Endothelial cell of umbilical vein (primary cell): ENCODE measurements at regions not wholly inside any gene's neighbourhood (a gene's known extent, or its start where the extent isn't known, plus 50 kb on each side); places are given as distances from the start of the nearest gene placed in this dataset.

Experiments
- BruUV-seq: library from RNA; stranded (reverse); fragments of 400-500 nt; replicated peaks from 2 replicates; lab custom pipeline; 2021; lab: Mats Ljungman, UMichigan
- CTCF ChIA-PET: fragments of 300-600, 350-600 bp; sonication (Branson Sonifier 250); formaldehyde crosslinking; loops from one replicate; lab custom pipeline; 2021; ENCODE audit warnings: antibody characterized with exemption, inconsistent platforms; lab: Charles Lee
- POLR2A ChIA-PET: fragments of 300-600, 350-600 bp; sonication (Branson Sonifier 250); formaldehyde crosslinking; loops from one replicate; lab custom pipeline; 2021; ENCODE audit warnings: antibody characterized with exemption, inconsistent platforms; lab: Charles Lee
- DNase-seq: peaks from one replicate; pipeline ENCODE4 v3.0.0-alpha.2; 2011; ENCODE audit warnings: low read depth, low spot score
- FAIRE-seq: peaks from 2 replicates; lab custom pipeline; 2011; peaks lifted over from hg19 to GRCh38; lab: Jason Lieb, UNC
- H2AFZ ChIP-seq: 2 replicates; pipeline ENCODE4 v1.6.0; 2012; ENCODE audit warnings: low read depth, low read length, control low read depth, inconsistent platforms
- H3K27ac ChIP-seq: 2 replicates; pipeline ENCODE4 v1.5.1; 2011; ENCODE audit warnings: low read depth, mild to moderate bottlenecking, control low read depth, low read length, moderate library complexity; ENCODE audit not compliant: insufficient read depth
- H3K27me3 ChIP-seq, 2 experiments: 2 replicates each; pipeline versions ENCODE4 v1.6.0 to v1.6.1; 2011; ENCODE audit warnings: low read length in 2 of 2, mixed read lengths in 1 of 2; ENCODE audit not compliant: control insufficient read depth in 2 of 2, insufficient read depth in 2 of 2
- H3K36me3 ChIP-seq, 2 experiments: 2 replicates in 1 of 2; 3 replicates in 1 of 2; pipeline ENCODE4 v1.5.1; 2011; ENCODE audit warnings: low read length in 2 of 2, mild to moderate bottlenecking in 1 of 2, moderate library complexity in 1 of 2; ENCODE audit not compliant: control insufficient read depth in 2 of 2, insufficient read depth in 2 of 2; ENCODE audit errors: extremely low read depth in 1 of 2
- H3K4me1 ChIP-seq: 3 replicates; pipeline ENCODE4 v1.5.1; 2011; ENCODE audit warnings: mild to moderate bottlenecking, low read length; ENCODE audit not compliant: control insufficient read depth, insufficient read depth; ENCODE audit errors: extremely low read depth
- H3K4me2 ChIP-seq: 2 replicates; pipeline ENCODE4 v1.6.1; 2011; ENCODE audit warnings: low read length, control low read depth, mixed read lengths; ENCODE audit not compliant: insufficient read depth
- H3K4me3 ChIP-seq, 3 experiments: fragments of 200-600 bp in 1 of 3; sonication (generic), shearing (Covaris generic) in 1 of 3; replicated peaks in 1 of 3; 2 replicates each; pipeline ENCODE4 v1.5.1; 2011 to 2016; ENCODE audit warnings: control low read depth in 3 of 3, low read length in 3 of 3, mild to moderate bottlenecking in 2 of 3, inconsistent platforms in 1 of 3, low read depth in 1 of 3, moderate library complexity in 1 of 3; ENCODE audit not compliant: insufficient read depth in 1 of 3
- H3K79me2 ChIP-seq: 2 replicates; pipeline ENCODE4 v1.6.0; 2012; ENCODE audit warnings: low read length, inconsistent platforms; ENCODE audit not compliant: control insufficient read depth, insufficient read depth
- H3K9ac ChIP-seq: replicated peaks from 2 replicates; pipeline ENCODE3; 2011; ENCODE audit warnings: low read length, control low read depth; ENCODE audit not compliant: insufficient read depth; ENCODE audit errors: extremely low read depth
- H3K9me1 ChIP-seq: replicated peaks from 3 replicates; pipeline ENCODE4 v1.6.0; 2011; ENCODE audit warnings: mild to moderate bottlenecking, low read length; ENCODE audit not compliant: control insufficient read depth, insufficient read depth; ENCODE audit errors: extremely low read depth
- H3K9me3 ChIP-seq: replicated peaks from 2 replicates; pipeline ENCODE4 v1.5.1; 2012; ENCODE audit warnings: low read length, inconsistent platforms; ENCODE audit not compliant: control insufficient read depth, insufficient read depth
- H4K20me1 ChIP-seq: replicated peaks from 2 replicates; pipeline ENCODE3; 2011; ENCODE audit warnings: mild to moderate bottlenecking, low read length; ENCODE audit not compliant: control insufficient read depth, insufficient read depth; ENCODE audit errors: extremely low read depth
- EZH2 ChIP-seq: IDR thresholded peaks from 2 replicates; pipeline ENCODE4 v1.6.1; 2012; ENCODE audit warnings: borderline replicate concordance, low read depth, mild to moderate bottlenecking, moderate library complexity, low read length, inconsistent platforms; ENCODE audit not compliant: severe bottlenecking
- FOS ChIP-seq: IDR thresholded peaks from 2 replicates; pipeline ENCODE4 v1.6.1; 2011; ENCODE audit warnings: mild to moderate bottlenecking, low read length, moderate library complexity, borderline replicate concordance; ENCODE audit not compliant: insufficient read depth
- GATA2 ChIP-seq: IDR thresholded peaks from 2 replicates; pipeline ENCODE4 v1.7.0; 2011; ENCODE audit warnings: low read depth, mild to moderate bottlenecking, moderate library complexity, mixed read lengths, low read length; ENCODE audit not compliant: insufficient read length, insufficient read depth
- JUN ChIP-seq: IDR thresholded peaks from 2 replicates; pipeline ENCODE4 v1.6.1; 2011; ENCODE audit warnings: borderline replicate concordance, low read depth; ENCODE audit not compliant: insufficient read length, insufficient read depth
- MYC ChIP-seq: IDR thresholded peaks from one replicate; pipeline ENCODE4 v1.6.1; 2011; ENCODE audit warnings: mild to moderate bottlenecking, low read depth, low read length
- POLR2A ChIP-seq: IDR thresholded peaks from 2 replicates; pipeline ENCODE4 v1.6.1; 2012; ENCODE audit warnings: low read depth, mild to moderate bottlenecking, control low read depth, low read length
- POLR2AphosphoS5 ChIP-seq: IDR thresholded peaks from 2 replicates; pipeline ENCODE4 v1.6.1; 2012; ENCODE audit warnings: low read depth, mild to moderate bottlenecking, control low read depth, low read length, moderate library complexity; ENCODE audit not compliant: insufficient read depth
- dilution Hi-C: fragments of 300-500 bp; cut with MboI; formaldehyde crosslinking; loops from one replicate; pipeline ENCODE4 v1.15.0; 2019; ENCODE audit warnings: low sequenced_read_pairs; ENCODE audit not compliant: extremely low pct_ligation_motif_present
- intact Hi-C: fragments of 100-400 bp; cut with micrococcal nuclease; formaldehyde crosslinking; loops from one replicate; pipeline ENCODE4 v1.10.0; 2022
- TF ChIP-seq, protein P1 (sequence below): IDR thresholded peaks from 2 replicates; pipeline ENCODE4 v1.6.1; 2011; ENCODE audit not compliant: insufficient read depth, insufficient read length
- TF ChIP-seq, protein P2 (sequence below), 2 donors: IDR thresholded peaks; 1 replicate in 1 of 2; 2 replicates in 1 of 2; pipeline ENCODE4 v1.5.1; 2011; ENCODE audit warnings: low read length in 2 of 2, mild to moderate bottlenecking in 2 of 2, moderate library complexity in 2 of 2, control low read depth in 1 of 2, inconsistent platforms in 1 of 2, low read depth in 1 of 2; ENCODE audit not compliant: insufficient read depth in 1 of 2; ENCODE audit errors: extremely low read depth in 1 of 2

DNA sequence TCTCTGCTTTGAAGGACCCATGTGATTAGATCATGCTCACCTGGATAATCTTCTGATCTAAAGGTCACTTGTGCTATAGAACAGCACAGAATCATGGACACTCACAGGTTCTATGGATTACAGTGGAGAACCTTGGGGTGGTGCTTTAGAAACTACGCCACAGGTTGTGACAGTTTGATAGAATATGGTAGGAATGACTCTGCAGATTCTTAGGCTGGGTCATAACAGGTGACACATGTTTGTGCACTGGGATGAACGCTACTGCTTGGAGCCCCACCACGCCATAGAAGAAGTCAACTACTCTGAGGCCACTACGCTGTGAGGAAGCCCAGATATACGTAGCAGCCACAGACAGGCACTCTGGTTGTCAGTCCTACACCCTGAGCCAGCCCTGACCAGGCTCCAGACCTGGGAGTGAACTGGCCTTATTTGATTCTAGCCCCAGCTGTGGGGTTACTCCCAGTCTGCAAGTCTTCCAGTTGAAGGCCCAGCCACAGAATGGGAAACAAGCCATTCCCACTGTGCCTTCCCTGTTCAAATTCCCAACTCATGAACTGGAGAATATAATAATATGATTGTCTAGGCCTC, 99.0 kb upstream of the SLC24A3 start:
- Histone ChIP-seq H3K27me3 (no peaks in the 10 kb centered on the region), H3K9me1 (no peaks in the 10 kb centered on the region), H3K4me2 (no peak overlapping the region), H3K36me3 (no peaks in the 10 kb centered on the region), H3K4me3 (no peak overlapping the region), H2AFZ (no peak overlapping the region), H3K27ac (no peak overlapping the region), H3K79me2 (no peaks in the 10 kb centered on the region), H4K20me1 (no peaks in the 10 kb centered on the region), H3K9ac (no peak overlapping the region), H3K9me3 (peaks cover 9% of the 10 kb centered on the region), H3K4me1 (no peaks in the 10 kb centered on the region)
- intact Hi-C loops (no loop called here), dilution Hi-C loops (no loop called here)
- CTCF ChIA-PET = no interaction called here
- no TSS peak for BruUV-seq
- POLR2A ChIA-PET = no interaction called here
- FAIRE-seq = no peak
- DNase-seq = no peak
- TF ChIP-seq GATA2 (no peak), POLR2A (no peak), EZH2 (no peak), FOS (no peak), JUN (no peak), POLR2AphosphoS5 (no peak), MYC (no peak)
- TF ChIP-seq, protein P1, sequence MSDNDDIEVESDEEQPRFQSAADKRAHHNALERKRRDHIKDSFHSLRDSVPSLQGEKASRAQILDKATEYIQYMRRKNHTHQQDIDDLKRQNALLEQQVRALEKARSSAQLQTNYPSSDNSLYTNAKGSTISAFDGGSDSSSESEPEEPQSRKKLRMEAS = no peak
- TF ChIP-seq, protein P2, sequence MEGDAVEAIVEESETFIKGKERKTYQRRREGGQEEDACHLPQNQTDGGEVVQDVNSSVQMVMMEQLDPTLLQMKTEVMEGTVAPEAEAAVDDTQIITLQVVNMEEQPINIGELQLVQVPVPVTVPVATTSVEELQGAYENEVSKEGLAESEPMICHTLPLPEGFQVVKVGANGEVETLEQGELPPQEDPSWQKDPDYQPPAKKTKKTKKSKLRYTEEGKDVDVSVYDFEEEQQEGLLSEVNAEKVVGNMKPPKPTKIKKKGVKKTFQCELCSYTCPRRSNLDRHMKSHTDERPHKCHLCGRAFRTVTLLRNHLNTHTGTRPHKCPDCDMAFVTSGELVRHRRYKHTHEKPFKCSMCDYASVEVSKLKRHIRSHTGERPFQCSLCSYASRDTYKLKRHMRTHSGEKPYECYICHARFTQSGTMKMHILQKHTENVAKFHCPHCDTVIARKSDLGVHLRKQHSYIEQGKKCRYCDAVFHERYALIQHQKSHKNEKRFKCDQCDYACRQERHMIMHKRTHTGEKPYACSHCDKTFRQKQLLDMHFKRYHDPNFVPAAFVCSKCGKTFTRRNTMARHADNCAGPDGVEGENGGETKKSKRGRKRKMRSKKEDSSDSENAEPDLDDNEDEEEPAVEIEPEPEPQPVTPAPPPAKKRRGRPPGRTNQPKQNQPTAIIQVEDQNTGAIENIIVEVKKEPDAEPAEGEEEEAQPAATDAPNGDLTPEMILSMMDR (IDR thresholded peaks at IDR 0.05; ENCODE audit: extremely low read depth in 1 of 2, insufficient read depth in 1 of 2, low read depth in 1 of 2, low read length in 2 of 2) = no peak
